ENCODE measurements at regions not wholly inside any gene's neighbourhood (a gene's known extent, or its start where the extent isn't known, plus 50 kb on each side); places are given as distances from the start of the nearest gene placed in this dataset.

- no peaks in the 10 kb centered on the region for H3K27me3 ChIP-seq
Measured at GRCh38 chr10:59085711-59086502, 90.5 kb upstream of the PHYHIPL start.

GRCh38 chr10:59087486-59087885, 89.0 kb upstream of the PHYHIPL start:
- Histone ChIP-seq H3K36me3 (no peaks in the 10 kb centered on the region), H3K4me1 (peaks cover 12% of the 10 kb centered on the region), H3K4me3 (ENCODE audit: low read depth, low read length) (no peak overlapping the region), H3K27me3 (no peaks in the 10 kb centered on the region), H3K9me3 (no peaks in the 10 kb centered on the region)
- DNase-seq, result no peak
- TF ChIP-seq CTCF (IDR thresholded peaks at IDR 0.05; ENCODE audit: low read depth, low read length), result no peak

More at GRCh38 chr10:59085711-59086502, 90.5 kb upstream of the PHYHIPL start:
- Histone ChIP-seq H3K36me3 (no peaks in the 10 kb centered on the region), H3K4me1 (peaks cover 9% of the 10 kb centered on the region), H3K9me3 (no peaks in the 10 kb centered on the region), H3K4me3 (ENCODE audit: low read depth, low read length) (no peak overlapping the region)
- no peak for TF ChIP-seq CTCF (IDR thresholded peaks at IDR 0.05; ENCODE audit: low read depth, low read length)
- no peak for DNase-seq

- DNase-seq, result no peak
- H3K27me3 ChIP-seq, result no peaks in the 10 kb centered on the region
- no peaks in the 10 kb centered on the region for H3K9me3 ChIP-seq
- H3K4me3 ChIP-seq (ENCODE audit: low read depth, low read length), result no peak overlapping the region
- H3K36me3 ChIP-seq, result no peaks in the 10 kb centered on the region
- H3K4me1 ChIP-seq, result peaks cover 17% of the 10 kb centered on the region
- no peak for TF ChIP-seq CTCF (IDR thresholded peaks at IDR 0.05; ENCODE audit: low read depth, low read length)
Measured at GRCh38 chr10:59088912-59089573, 87.4 kb upstream of the PHYHIPL start.

- no peak overlapping the region for H3K4me3 ChIP-seq (ENCODE audit: low read depth, low read length)
- no peak for TF ChIP-seq CTCF (IDR thresholded peaks at IDR 0.05; ENCODE audit: low read depth, low read length)
- H3K4me1 ChIP-seq, result peaks cover 21% of the 10 kb centered on the region
- no peak for DNase-seq
- no peaks in the 10 kb centered on the region for H3K27me3 ChIP-seq
- no peaks in the 10 kb centered on the region for H3K9me3 ChIP-seq
- no peaks in the 10 kb centered on the region for H3K36me3 ChIP-seq
Measured at GRCh38 chr10:59090817-59091622, 85.4 kb upstream of the PHYHIPL start.

GRCh38 chr10:59093461-59093860, 83.0 kb upstream of the PHYHIPL start:
- no peak for TF ChIP-seq CTCF (IDR thresholded peaks at IDR 0.05; ENCODE audit: low read depth, low read length)
- Histone ChIP-seq H3K4me1 (peaks cover 30% of the 10 kb centered on the region), H3K9me3 (no peaks in the 10 kb centered on the region), H3K27me3 (no peaks in the 10 kb centered on the region), H3K36me3 (no peaks in the 10 kb centered on the region), H3K4me3 (ENCODE audit: low read depth, low read length) (no peak overlapping the region)
- DNase-seq, result no peak
